ENCODE measurements at regions not wholly inside any gene's neighbourhood (a gene's known extent, or its start where the extent isn't known, plus 50 kb on each side); places are given as distances from the start of the nearest gene placed in this dataset.
"Not testable (repeated sequence)": the region's sequence is repeated elsewhere in the genome, so short reads cannot be mapped to it uniquely, and the experiment has no call there.

DNA sequence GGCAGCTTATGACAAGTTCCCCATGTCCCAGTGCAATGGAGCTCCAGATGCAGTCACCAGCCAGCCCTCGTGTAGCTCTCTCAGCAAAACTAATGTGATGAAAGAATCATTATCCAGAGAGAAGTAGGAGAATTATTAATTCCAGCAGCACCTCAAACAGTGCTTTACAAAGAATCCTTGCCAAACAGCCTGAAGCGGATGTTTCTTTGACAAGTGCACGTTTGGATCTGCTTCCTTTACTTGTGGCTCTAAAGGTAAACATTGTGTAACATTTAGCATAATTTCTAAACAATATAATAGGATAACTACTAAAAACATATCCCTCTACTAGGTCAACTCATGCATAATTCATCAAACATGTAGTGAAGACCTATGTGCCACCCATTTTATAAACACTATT, 197.0 kb downstream of the FAM181B start:
- DNase-seq (ENCODE audit: low read depth in 2 of 2), result no peak

- no peak for DNase-seq (ENCODE audit: low read depth in 2 of 2)
These were observed 199.9 kb downstream of the FAM181B start for GRCh38 chr11:82533628-82534327.

GRCh38 chr11:82529936-82530335, 203.7 kb downstream of the FAM181B start:
- DNase-seq (ENCODE audit: low read depth in 2 of 2), result no peak

- no peak for DNase-seq (ENCODE audit: low read depth in 2 of 2)
These were observed 206.5 kb downstream of the FAM181B start for GRCh38 chr11:82527081-82527584.

DNA sequence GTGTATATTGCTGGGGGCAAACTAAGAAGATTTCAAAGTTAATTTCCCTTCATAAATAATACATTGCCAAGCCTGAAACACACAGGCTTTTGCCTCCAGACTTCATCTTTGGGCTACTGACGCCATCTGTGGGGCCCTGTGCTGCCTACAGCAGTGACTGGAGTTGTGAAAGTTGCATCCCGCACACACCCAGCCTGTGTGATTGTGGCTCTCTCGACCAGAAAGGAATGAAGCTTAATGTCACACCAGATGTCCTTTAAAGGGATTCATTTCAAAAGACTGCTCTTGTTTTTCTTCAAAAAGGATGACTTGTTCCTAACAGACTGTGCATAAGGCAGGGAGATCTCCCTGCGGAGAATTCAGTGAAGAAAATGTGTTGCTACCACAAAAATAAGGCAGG, 210.5 kb downstream of the FAM181B start:
- DNase-seq (ENCODE audit: low read depth in 2 of 2), result no peak

DNA sequence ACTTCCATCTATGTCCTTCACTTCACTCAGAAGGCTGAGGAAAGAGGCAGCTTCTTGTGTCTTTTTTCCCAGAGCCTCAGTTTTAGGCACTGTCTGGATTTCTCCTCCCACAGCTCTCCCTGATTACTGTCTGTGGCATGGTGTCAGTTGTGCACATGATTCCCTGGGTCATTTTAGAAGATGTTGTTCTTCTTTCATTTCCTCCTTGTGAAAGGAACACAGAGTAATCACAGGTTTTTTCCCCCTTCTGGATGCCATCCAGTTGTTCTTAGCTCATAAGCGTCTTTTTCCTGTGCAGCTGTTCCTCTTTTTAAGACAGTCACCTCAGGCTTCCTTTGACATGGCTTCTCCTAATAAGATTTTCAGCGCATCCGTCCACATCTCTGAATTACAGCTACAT, 212.2 kb downstream of the FAM181B start:
- no peak for DNase-seq (ENCODE audit: low read depth in 2 of 2)

- no peak for DNase-seq (ENCODE audit: low read depth in 2 of 2)
These were observed 226.4 kb downstream of the FAM181B start for GRCh38 chr11:82507288-82507687.

GRCh38 chr11:82505379-82505778, 228.3 kb downstream of the FAM181B start:
- DNase-seq (ENCODE audit: low read depth in 2 of 2), result no peak

DNA sequence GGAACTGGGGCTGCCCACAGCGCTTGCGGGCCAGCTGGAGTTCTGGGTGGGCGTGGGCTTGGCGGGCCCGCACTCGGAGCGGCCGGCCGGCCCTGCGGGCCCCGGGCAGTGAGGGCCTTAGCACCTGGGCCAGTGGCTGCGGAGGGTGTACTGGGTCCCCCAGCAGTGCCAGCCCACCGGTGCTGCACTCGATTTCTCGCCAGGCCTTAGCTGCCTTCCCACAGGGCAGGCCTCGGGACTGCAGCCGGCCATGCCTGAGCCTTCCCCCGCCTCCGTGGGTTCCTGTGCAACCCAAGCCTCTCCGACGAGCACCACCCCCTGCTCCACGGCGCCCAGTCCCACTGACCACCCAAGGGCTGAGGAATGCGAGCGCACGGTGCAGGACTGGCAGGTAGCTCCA, 232.5 kb downstream of the FAM181B start:
- DNase-seq (ENCODE audit: low read depth in 2 of 2), result not testable (repeated sequence)

DNA sequence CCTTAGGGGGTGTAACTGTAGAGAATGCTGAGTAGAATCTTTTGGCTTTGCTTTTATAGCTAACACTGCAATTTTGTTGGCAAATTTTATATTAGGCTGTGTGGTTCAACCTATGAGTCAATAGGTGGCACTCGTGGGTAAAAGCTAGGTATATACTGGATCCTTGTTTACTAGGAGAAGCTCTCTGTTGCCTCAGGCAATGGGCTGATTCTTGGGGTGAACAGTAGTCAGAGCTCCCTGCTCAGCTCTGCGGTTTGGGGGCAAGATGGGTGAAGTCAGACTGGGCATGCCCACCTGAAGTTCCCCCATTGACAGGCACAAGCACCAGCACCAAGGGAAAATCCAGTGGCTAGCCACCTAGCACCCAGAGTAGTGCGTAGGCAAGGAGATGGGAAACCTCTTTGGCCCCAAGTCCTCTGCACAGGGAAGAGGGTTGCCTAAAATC, 238.7 kb downstream of the FAM181B start:
- DNase-seq (ENCODE audit: low read depth in 2 of 2), result no peak

DNA sequence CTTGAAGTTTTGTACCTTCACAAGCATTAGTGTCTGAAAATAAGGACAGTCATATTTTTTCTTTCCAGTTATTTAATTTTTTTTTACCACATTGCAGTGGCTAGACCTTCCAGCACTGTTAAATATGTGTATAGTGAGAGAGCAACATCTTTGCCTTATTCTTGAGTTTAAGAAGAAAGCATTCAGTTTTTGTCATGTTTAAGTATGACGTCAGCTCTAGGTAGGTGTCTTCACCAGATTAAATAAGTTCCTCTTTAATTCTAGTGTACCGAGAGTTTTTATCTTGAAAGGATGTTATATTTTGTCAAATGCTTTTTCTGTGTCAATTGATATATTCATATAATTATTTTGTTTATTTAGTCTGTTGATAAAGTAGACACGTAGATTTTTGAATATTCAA, 258.8 kb downstream of the FAM181B start:
- no peak for DNase-seq (ENCODE audit: low read depth in 2 of 2)

GRCh38 chr11:82465481-82465880, 268.2 kb downstream of the FAM181B start:
- no peak for DNase-seq (ENCODE audit: low read depth in 2 of 2)

DNA sequence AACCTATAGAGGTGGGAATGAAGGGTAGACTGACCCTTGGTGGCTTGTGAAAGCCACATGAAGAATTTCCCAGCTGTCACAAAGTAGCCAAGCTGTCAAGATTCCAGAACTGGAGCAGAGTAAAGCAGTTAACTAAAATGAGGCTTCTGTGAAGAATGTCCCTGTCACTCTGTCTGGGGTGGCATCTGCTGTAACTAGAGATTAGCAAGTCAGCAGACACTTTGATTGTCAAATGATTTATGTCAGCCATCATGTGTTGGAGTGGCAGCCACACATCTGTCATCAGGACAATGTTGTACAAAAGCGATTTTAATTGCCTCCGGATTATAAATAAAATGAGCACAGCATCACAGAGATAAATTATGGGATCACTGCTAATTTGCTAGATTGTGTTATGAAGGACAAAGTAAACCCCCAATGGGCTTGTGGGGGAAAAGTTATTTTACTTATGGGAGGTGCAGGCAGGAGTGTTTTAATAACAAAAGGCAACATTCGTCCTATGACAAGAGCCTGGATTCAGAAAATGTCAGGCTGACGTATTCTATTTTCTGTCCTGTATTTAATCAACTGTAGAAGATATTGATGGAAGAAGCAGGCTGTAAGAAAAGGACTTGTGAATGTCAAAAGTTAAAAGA, 270.9 kb downstream of the FAM181B start:
- no peak for DNase-seq (ENCODE audit: low read depth in 2 of 2)

DNA sequence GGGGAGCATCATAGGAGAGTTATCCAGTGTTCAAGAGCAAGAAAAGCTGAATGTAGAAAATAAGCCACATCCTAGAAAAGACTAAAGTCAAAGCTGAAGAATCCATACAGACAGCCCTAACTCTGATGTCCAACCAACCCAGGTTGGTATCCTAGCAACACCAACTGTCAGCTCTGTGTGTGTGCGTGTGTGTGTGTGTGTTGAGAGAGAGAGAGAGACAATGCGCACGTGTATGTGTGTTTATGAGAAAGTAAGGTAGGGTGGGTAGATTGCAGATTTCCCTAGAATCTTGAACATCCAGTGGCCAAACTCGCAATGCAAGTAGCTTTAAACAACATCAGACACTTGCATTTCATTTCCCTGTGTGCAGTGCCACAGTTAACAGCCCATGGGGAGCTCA, 274.9 kb downstream of the FAM181B start:
- DNase-seq (ENCODE audit: low read depth in 2 of 2), result no peak

GRCh38 chr11:82458147-82458546, 275.5 kb downstream of the FAM181B start:
- DNase-seq (ENCODE audit: low read depth in 2 of 2), result no peak

- DNase-seq (ENCODE audit: low read depth in 2 of 2), result no peak
These were observed 282.7 kb downstream of the FAM181B start for GRCh38 chr11:82450996-82451395.

DNA sequence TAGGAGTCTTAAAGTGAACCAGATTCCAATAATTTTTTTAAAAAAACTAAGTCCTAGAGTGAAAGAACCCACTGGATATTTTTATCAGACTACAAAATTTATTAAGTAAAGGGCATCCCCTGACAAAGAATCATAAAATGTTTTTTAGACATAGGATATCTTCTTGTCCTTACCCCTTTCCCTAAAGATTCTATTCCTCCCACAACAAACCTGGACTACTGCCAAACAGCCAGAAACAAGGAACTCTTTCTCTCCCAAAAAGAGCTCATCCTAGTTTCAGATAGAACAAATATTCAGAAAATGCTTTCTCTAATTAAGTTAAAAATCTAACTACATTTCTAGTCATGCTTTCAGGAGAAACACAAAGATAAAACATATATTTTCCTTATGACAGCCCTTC, 327.1 kb downstream of the FAM181B start:
- DNase-seq (ENCODE audit: low read depth in 2 of 2), result no peak

- DNase-seq (ENCODE audit: low read depth in 2 of 2), result no peak
These were observed 328.2 kb downstream of the FAM181B start for GRCh38 chr11:82405421-82405820.

DNA sequence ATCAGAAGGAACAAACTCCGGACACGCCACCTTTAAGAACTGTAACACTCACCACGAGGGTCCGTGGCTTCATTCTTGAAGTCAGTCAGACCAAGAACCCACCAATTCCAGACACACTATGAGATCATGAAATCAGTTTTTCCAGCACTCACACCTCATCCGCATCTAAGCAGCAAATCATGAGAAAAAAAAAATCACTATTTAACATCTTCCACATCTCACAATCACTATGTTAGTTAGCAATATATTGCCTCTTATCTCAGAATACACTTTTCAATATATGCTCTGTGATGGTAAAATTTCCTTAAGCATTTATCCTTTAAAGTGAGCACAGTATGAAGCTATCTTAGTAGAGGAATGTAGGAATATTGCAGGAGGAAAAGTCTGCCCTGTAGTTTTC, 328.7 kb downstream of the FAM181B start:
- DNase-seq (ENCODE audit: low read depth in 2 of 2), result no peak

DNA sequence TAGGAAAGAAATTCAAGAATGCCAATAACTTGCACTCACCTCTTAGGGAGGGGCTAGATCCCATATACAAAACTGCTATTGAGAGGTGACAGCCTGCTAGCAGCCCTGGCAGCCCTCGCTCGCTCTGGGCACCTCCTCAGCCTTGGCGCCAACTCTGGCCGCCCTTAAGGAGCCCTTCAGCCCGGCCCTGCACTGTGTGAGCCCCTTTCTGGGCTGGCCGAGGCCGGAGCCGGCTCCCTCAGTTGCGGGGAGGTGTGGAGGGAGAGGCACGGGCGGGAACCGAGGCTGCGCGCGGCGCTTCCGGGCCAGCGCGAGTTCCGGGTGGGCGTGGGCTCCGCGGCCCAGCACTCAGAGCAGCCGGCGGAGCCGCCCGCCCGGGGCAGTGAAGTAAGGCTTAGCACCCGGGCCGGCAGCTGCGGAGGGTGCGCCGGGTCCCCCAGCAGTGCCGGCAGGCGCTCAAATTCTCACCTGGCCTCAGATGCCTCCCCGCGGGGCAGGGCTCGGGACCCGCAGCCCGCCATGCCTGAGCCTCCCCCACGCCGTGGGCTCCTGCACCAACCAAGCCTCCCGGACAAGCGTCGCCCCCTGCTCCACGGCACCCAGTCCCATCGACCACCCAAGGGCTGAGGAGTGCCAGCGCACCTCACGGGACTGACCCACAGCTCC, 329.9 kb downstream of the FAM181B start:
- DNase-seq (ENCODE audit: low read depth in 2 of 2), result no peak

- DNase-seq (ENCODE audit: low read depth in 2 of 2), result no peak
These were observed 335.3 kb downstream of the FAM181B start for GRCh38 chr11:82398300-82398815.

DNA sequence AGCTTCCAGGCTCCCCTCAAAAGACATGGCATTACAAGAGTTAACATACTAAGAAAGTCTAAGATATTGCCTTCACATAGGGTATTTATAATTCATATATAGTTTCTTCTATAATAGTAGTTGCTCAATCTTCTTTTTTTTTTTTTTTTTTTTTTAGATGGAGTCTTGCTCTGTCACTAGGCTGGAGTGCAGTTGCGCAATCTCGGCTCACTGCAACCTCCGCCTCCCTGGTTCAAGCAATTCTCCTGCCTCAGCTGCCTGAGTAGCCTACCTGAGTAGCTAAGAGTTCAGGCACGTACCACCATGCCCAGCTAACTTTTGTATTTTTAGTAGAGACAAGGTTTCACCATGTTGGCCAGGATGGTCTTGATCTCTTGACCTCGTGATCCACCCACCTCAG, 337.0 kb downstream of the FAM181B start:
- DNase-seq (ENCODE audit: low read depth in 2 of 2), result not testable (repeated sequence)

DNA sequence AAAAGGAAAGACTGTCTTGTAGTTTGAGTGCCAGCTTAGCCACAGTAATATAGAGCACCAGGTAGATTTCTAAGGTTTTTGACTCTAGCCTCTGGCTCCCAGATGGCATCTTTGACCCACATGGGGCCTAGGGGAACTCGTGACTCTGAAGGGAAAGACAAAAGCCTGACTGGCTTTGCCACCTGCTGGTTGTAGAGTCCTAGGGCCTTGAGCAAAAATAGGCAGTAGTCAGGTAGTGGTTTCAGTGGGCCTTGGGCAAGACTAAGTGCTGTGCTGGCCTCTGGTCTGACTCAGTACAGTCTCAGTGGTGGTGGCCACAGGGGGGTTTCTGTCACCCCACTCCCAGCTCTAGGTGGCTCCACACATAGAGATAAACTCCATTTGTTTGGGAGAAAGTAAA, 349.4 kb downstream of the FAM181B start:
- DNase-seq (ENCODE audit: low read depth in 2 of 2), result no peak

All from fibroblast of skin of left biceps (primary cell).